Fibroblast of the aortic adventitia (primary cell): ENCODE measurements at regions not wholly inside any gene's neighbourhood (a gene's known extent, or its start where the extent isn't known, plus 50 kb on each side); places are given as distances from the start of the nearest gene placed in this dataset.
"Not testable (repeated sequence)": the region's sequence is repeated elsewhere in the genome, so short reads cannot be mapped to it uniquely, and the experiment has no call there.

Source experiments
- DNase-seq: peaks from one replicate; pipeline ENCODE4 v3.0.0-alpha.2; 2010; ENCODE audit warnings: low read depth
- H3K4me3 ChIP-seq: 2 replicates; pipeline ENCODE4 v1.5.1; 2011; ENCODE audit warnings: low read depth, mild to moderate bottlenecking, control low read depth, low read length, moderate library complexity
- CTCF ChIP-seq: IDR thresholded peaks from 2 replicates; pipeline ENCODE4 v1.5.1; 2011; ENCODE audit warnings: mild to moderate bottlenecking, low read length, control low read depth, inconsistent platforms; ENCODE audit not compliant: insufficient read depth

- no peak overlapping the region for H3K4me3 ChIP-seq
- TF ChIP-seq CTCF: no peak
- no peak for DNase-seq
Measured at GRCh38 chr1:58183286-58183685, 363.2 kb downstream of the OMA1 start.

GRCh38 chr1:58180537-58180936 lies 366.0 kb downstream of the OMA1 start:
- DNase-seq: no peak
- TF ChIP-seq CTCF: no peak
- H3K4me3 ChIP-seq: no peak overlapping the region

GRCh38 chr1:58169160-58169559 lies 377.4 kb downstream of the OMA1 start:
- not testable (repeated sequence) for H3K4me3 ChIP-seq, DNase-seq

- DNase-seq, H3K4me3 ChIP-seq: not testable (repeated sequence)
Measured at GRCh38 chr1:58167131-58167530, 379.4 kb downstream of the OMA1 start.

GRCh38 chr1:58166417-58166816 lies 380.1 kb downstream of the OMA1 start:
- TF ChIP-seq CTCF: no peak
- no peak overlapping the region for H3K4me3 ChIP-seq
- no peak for DNase-seq

GRCh38 chr1:58165073-58165472 lies 381.5 kb downstream of the OMA1 start:
- no peak for DNase-seq
- TF ChIP-seq CTCF: no peak
- no peak overlapping the region for H3K4me3 ChIP-seq

- peak; percentile 65 for DNase-seq
- no peak overlapping the region for H3K4me3 ChIP-seq
- peak; percentile 85 for TF ChIP-seq CTCF
Measured at GRCh38 chr1:58162952-58163550, 383.5 kb downstream of the OMA1 start.

- no peak for DNase-seq
- no peak for TF ChIP-seq CTCF
- no peak overlapping the region for H3K4me3 ChIP-seq
Measured at GRCh38 chr1:58159434-58159830, 387.1 kb downstream of the OMA1 start.
